ENCODE measurements at regions not wholly inside any gene's neighbourhood (a gene's known extent, or its start where the extent isn't known, plus 50 kb on each side); places are given as distances from the start of the nearest gene placed in this dataset.

DNA sequence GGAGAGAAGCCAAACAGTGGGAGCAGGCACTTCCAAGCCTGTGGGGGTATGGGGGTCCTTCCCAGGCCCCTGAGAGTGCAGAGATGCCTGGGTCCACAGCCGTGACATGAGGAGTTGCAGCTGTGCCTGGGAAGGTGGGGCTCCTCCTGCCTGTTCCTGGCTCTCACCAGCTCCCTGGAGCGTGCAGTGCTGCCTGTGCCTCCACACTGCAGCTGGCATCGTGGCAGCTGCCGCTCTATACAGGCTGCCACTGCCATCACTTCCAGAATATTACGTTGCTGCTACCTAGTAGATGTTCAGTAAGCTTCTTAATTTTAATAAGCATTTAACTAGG lies 223.7 kb downstream of the KCNC2 start:
- DNase-seq (ENCODE audit: low spot score): no peak

DNA sequence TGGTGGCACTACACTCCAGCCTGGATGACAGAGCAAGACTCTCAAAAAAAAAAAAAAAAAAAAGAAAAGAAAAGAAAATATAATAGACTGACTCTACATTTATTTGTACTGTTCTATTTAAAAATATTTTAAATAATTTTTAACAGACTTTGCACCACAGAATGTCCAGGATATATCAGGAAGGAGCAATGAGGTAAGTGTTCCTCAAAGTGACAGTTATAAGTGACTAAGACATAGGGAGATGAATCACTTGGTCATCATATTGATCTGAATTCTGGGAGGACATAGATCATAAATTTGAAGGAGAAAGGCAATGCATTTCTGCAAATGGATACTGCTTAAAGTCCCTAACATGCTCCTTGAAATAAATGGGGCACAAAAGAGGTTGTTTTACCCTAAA lies 221.5 kb downstream of the KCNC2 start:
- DNase-seq (ENCODE audit: low spot score): no peak
